ENCODE measurements at regions not wholly inside any gene's neighbourhood (a gene's known extent, or its start where the extent isn't known, plus 50 kb on each side); places are given as distances from the start of the nearest gene placed in this dataset.

- H4K20me1 ChIP-seq (ENCODE audit: insufficient read depth, low read length, poor library complexity, severe bottlenecking) = no peaks in the 10 kb centered on the region
- no peaks in the 10 kb centered on the region for H3K4me1 ChIP-seq (ENCODE audit: insufficient read depth, low read length, poor library complexity, severe bottlenecking)
- H3K4me3 ChIP-seq (ENCODE audit: low read length, poor library complexity, severe bottlenecking) = no peak overlapping the region
- no peaks in the 10 kb centered on the region for H3K36me3 ChIP-seq (ENCODE audit: insufficient read depth, low read length)
- H3K4me2 ChIP-seq (ENCODE audit: low read depth, low read length, poor library complexity, severe bottlenecking) = no peak overlapping the region
- H3K27me3 ChIP-seq (ENCODE audit: insufficient read depth, low read length, poor library complexity, severe bottlenecking) = no peaks in the 10 kb centered on the region
- no peak overlapping the region for H2AFZ ChIP-seq (ENCODE audit: low read length)
- H3K9me3 ChIP-seq (ENCODE audit: insufficient read depth, low read depth, low read length) = no peaks in the 10 kb centered on the region
- H3K79me2 ChIP-seq (ENCODE audit: insufficient read depth, low read length) = no peaks in the 10 kb centered on the region
- no peak overlapping the region for H3K9ac ChIP-seq (ENCODE audit: low read depth, low read length, poor library complexity, severe bottlenecking)
- H3F3A ChIP-seq (ENCODE audit: low read depth) = no peaks in the 10 kb centered on the region
- H3K9me2 ChIP-seq (replicated peaks; ENCODE audit: low read depth, low read length) = no peaks in the 10 kb centered on the region
- no peak for TF ChIP-seq EZH2phosphoT487 (IDR thresholded peaks at IDR 0.05; ENCODE audit: borderline replicate concordance)
- no peak for TF ChIP-seq CTCF (conservative IDR thresholded peaks at IDR 0.05; ENCODE audit: low read length)
These were observed 346.8 kb upstream of the ZNF717 start for GRCh38 chr3:76132154-76132470.

- Histone ChIP-seq H3K36me3 (ENCODE audit: insufficient read depth, low read length) (no peaks in the 10 kb centered on the region), H3K4me3 (ENCODE audit: low read length, poor library complexity, severe bottlenecking) (no peak overlapping the region), H3F3A (ENCODE audit: low read depth) (no peaks in the 10 kb centered on the region), H3K9me3 (ENCODE audit: insufficient read depth, low read depth, low read length) (no peaks in the 10 kb centered on the region), H3K4me1 (ENCODE audit: insufficient read depth, low read length, poor library complexity, severe bottlenecking) (no peaks in the 10 kb centered on the region), H3K4me2 (ENCODE audit: low read depth, low read length, poor library complexity, severe bottlenecking) (no peak overlapping the region), H3K79me2 (ENCODE audit: insufficient read depth, low read length) (no peaks in the 10 kb centered on the region), H3K27me3 (ENCODE audit: insufficient read depth, low read length, poor library complexity, severe bottlenecking) (no peaks in the 10 kb centered on the region), H2AFZ (ENCODE audit: low read length) (no peak overlapping the region), H4K20me1 (ENCODE audit: insufficient read depth, low read length, poor library complexity, severe bottlenecking) (no peaks in the 10 kb centered on the region), H3K9me2 (replicated peaks; ENCODE audit: low read depth, low read length) (no peaks in the 10 kb centered on the region), H3K9ac (ENCODE audit: low read depth, low read length, poor library complexity, severe bottlenecking) (no peak overlapping the region)
- no peak for TF ChIP-seq CTCF (conservative IDR thresholded peaks at IDR 0.05; ENCODE audit: low read length)
- TF ChIP-seq EZH2phosphoT487 (IDR thresholded peaks at IDR 0.05; ENCODE audit: borderline replicate concordance) = no peak
These were observed 348.8 kb upstream of the ZNF717 start for GRCh38 chr3:76134166-76134565.

DNA sequence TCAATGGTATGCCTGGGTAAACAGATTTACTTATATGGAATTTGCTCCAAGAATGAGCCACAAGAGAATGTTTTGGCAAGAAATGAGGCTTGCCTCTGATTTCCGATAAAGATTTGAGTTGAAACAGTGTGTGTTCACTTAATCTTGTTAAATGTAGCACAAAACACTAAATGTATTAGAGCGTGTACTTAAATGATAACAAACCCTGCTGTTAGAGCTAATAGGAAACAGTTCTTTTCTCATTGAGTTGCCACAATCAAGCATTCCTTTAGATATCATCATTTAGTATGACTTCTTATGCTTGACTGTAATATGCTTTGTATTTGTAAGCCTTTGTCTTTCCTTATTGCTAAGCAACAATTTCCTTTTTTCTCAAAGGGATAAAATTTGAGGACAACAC, 353.6 kb upstream of the ZNF717 start:
- TF ChIP-seq EZH2phosphoT487 (IDR thresholded peaks at IDR 0.05; ENCODE audit: borderline replicate concordance) (no peak), CTCF (conservative IDR thresholded peaks at IDR 0.05; ENCODE audit: low read length) (no peak)
- Histone ChIP-seq H3K4me3 (ENCODE audit: low read length, poor library complexity, severe bottlenecking) (no peak overlapping the region), H3K9me3 (ENCODE audit: insufficient read depth, low read depth, low read length) (no peaks in the 10 kb centered on the region), H3K36me3 (ENCODE audit: insufficient read depth, low read length) (no peaks in the 10 kb centered on the region), H3K9ac (ENCODE audit: low read depth, low read length, poor library complexity, severe bottlenecking) (no peak overlapping the region), H3F3A (ENCODE audit: low read depth) (no peaks in the 10 kb centered on the region), H3K4me2 (ENCODE audit: low read depth, low read length, poor library complexity, severe bottlenecking) (no peak overlapping the region), H3K27me3 (ENCODE audit: insufficient read depth, low read length, poor library complexity, severe bottlenecking) (no peaks in the 10 kb centered on the region), H2AFZ (ENCODE audit: low read length) (no peak overlapping the region), H4K20me1 (ENCODE audit: insufficient read depth, low read length, poor library complexity, severe bottlenecking) (no peaks in the 10 kb centered on the region), H3K4me1 (ENCODE audit: insufficient read depth, low read length, poor library complexity, severe bottlenecking) (no peaks in the 10 kb centered on the region), H3K79me2 (ENCODE audit: insufficient read depth, low read length) (no peaks in the 10 kb centered on the region), H3K9me2 (replicated peaks; ENCODE audit: low read depth, low read length) (no peaks in the 10 kb centered on the region)

Measured in Loucy (cell line).